ENCODE measurements at regions not wholly inside any gene's neighbourhood (a gene's known extent, or its start where the extent isn't known, plus 50 kb on each side); places are given as distances from the start of the nearest gene placed in this dataset.
"Not testable (repeated sequence)": the region's sequence is repeated elsewhere in the genome, so short reads cannot be mapped to it uniquely, and the experiment has no call there.

DNA sequence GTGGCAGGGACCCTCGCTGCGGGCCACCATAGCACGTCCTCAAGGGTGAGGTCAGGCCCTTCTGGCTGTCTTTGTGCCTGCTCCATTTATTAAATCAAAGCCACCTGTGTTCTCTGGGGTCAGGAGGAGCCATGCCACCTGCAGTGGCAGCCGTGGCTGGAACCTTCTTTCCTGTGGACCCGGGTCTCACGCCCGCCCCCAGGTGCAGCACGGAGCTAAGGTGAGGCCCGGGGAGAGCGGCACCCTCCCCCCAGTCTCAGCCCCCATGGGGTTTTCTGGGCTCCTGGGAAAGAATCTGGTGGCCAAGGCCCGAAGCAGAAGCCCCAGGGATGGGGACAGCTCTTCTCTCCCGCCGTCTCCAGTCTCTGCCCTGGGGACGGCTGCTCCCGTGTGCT is 195.4 kb downstream of the LAT start:
- TF ChIP-seq, protein P1, sequence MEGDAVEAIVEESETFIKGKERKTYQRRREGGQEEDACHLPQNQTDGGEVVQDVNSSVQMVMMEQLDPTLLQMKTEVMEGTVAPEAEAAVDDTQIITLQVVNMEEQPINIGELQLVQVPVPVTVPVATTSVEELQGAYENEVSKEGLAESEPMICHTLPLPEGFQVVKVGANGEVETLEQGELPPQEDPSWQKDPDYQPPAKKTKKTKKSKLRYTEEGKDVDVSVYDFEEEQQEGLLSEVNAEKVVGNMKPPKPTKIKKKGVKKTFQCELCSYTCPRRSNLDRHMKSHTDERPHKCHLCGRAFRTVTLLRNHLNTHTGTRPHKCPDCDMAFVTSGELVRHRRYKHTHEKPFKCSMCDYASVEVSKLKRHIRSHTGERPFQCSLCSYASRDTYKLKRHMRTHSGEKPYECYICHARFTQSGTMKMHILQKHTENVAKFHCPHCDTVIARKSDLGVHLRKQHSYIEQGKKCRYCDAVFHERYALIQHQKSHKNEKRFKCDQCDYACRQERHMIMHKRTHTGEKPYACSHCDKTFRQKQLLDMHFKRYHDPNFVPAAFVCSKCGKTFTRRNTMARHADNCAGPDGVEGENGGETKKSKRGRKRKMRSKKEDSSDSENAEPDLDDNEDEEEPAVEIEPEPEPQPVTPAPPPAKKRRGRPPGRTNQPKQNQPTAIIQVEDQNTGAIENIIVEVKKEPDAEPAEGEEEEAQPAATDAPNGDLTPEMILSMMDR (IDR thresholded peaks at IDR 0.05), result not testable (repeated sequence)
- TF ChIP-seq EZH2phosphoT487 (IDR thresholded peaks at IDR 0.05), result not testable (repeated sequence)
